HG03439 (cell line): ENCODE measurements at regions not wholly inside any gene's neighbourhood (a gene's known extent, or its start where the extent isn't known, plus 50 kb on each side); places are given as distances from the start of the nearest gene placed in this dataset.
A peak's percentile ranks its signal among the peaks of the same experiment; 100 is the strongest.
"Not testable (repeated sequence)": the region's sequence is repeated elsewhere in the genome, so short reads cannot be mapped to it uniquely, and the experiment has no call there.

ENCODE experiments used
- ATAC-seq: cut with Tn5 transposase; IDR thresholded peaks from one replicate; pipeline ENCODE4 v1.9.1; 2021; ENCODE audit warnings: mild to moderate bottlenecking, moderate library complexity; ENCODE audit not compliant: unreplicated experiment

- no peak for ATAC-seq
Measured at GRCh38 chrX:65971151-65971550, 68.7 kb downstream of the VSIG4 start.

GRCh38 chrX:65967159-65967558 is 72.7 kb downstream of the VSIG4 start:
- not testable (repeated sequence) for ATAC-seq

- ATAC-seq = no peak
Measured at GRCh38 chrX:65961714-65962113, 78.2 kb downstream of the VSIG4 start.

GRCh38 chrX:65948103-65948502 is 91.8 kb downstream of the VSIG4 start:
- ATAC-seq = no peak

- ATAC-seq = no peak
Measured at GRCh38 chrX:65941775-65942174, 98.1 kb downstream of the VSIG4 start.

GRCh38 chrX:65933085-65933589 is 106.7 kb downstream of the VSIG4 start:
- ATAC-seq = no peak

GRCh38 chrX:65932173-65933084 is 107.5 kb downstream of the VSIG4 start:
- ATAC-seq = no peak

GRCh38 chrX:65928522-65928921 is 111.4 kb downstream of the VSIG4 start:
- ATAC-seq = no peak

- ATAC-seq = not testable (repeated sequence)
Measured at GRCh38 chrX:65927386-65927785, 112.5 kb downstream of the VSIG4 start.

GRCh38 chrX:65926095-65927019 is 113.5 kb downstream of the VSIG4 start:
- peak; percentile 49 for ATAC-seq

- no peak for ATAC-seq
Measured at GRCh38 chrX:65925592-65925991, 114.3 kb downstream of the VSIG4 start.

- ATAC-seq = no peak
Measured at GRCh38 chrX:65925005-65925404, 114.9 kb downstream of the VSIG4 start.

GRCh38 chrX:65921363-65921762 is 118.5 kb downstream of the VSIG4 start:
- no peak for ATAC-seq

- no peak for ATAC-seq
Measured at GRCh38 chrX:65920620-65921019, 119.3 kb downstream of the VSIG4 start.

GRCh38 chrX:65910899-65911298 is 129.0 kb downstream of the VSIG4 start:
- no peak for ATAC-seq

GRCh38 chrX:65903750-65904149 is 136.1 kb downstream of the VSIG4 start:
- ATAC-seq = no peak

GRCh38 chrX:65902011-65902410 is 137.9 kb downstream of the VSIG4 start:
- no peak for ATAC-seq

- no peak for ATAC-seq
Measured at GRCh38 chrX:65900850-65901844, 138.7 kb downstream of the VSIG4 start.

GRCh38 chrX:65894133-65894532 is 145.7 kb downstream of the VSIG4 start:
- no peak for ATAC-seq

GRCh38 chrX:65891817-65892216 is 148.1 kb downstream of the VSIG4 start:
- ATAC-seq = not testable (repeated sequence)
